Spleen (tissue), 11 donors: ENCODE measurements at regions not wholly inside any gene's neighbourhood (a gene's known extent, or its start where the extent isn't known, plus 50 kb on each side); places are given as distances from the start of the nearest gene placed in this dataset.
A peak's percentile ranks its signal among the peaks of the same experiment; 100 is the strongest.

Source experiments
- DNase-seq: peaks from one replicate; pipeline ENCODE4 v3.0.0-alpha.2; 2020
- H3K27ac ChIP-seq, 8 donors: fragments of 200-600 bp; sonication (generic) in 7 of 8; 1 replicate in 4 of 8; 2 replicates in 4 of 8; pipeline versions ENCODE4 v1.5.0 to v1.8.0; 2016 to 2021; ENCODE audit warnings: inconsistent platforms in 4 of 8, mild to moderate bottlenecking in 4 of 8, moderate library complexity in 1 of 8
- H3K27me3 ChIP-seq, 7 donors: fragments of 200-600 bp; sonication (generic) in 6 of 7; replicated peaks in 1 of 7; 1 replicate in 4 of 7; 2 replicates in 3 of 7; pipeline versions ENCODE4 v1.5.0 to v1.8.0; 2016 to 2021; ENCODE audit warnings: inconsistent platforms in 3 of 7, mild to moderate bottlenecking in 1 of 7
- H3K36me3 ChIP-seq, 6 donors: fragments of 200-600 bp; sonication (generic) in 5 of 6; 1 replicate in 4 of 6; 2 replicates in 2 of 6; pipeline versions ENCODE4 v1.5.0 to v1.8.0; 2016 to 2021; ENCODE audit warnings: inconsistent platforms in 2 of 6
- H3K4me1 ChIP-seq, 6 donors: fragments of 200-600 bp; sonication (generic) in 5 of 6; 1 replicate in 3 of 6; 2 replicates in 3 of 6; pipeline versions ENCODE4 v1.5.0 to v1.8.0; 2016 to 2021; ENCODE audit warnings: inconsistent platforms in 3 of 6
- H3K4me3 ChIP-seq, 8 donors: fragments of 200-600 bp; sonication (generic) in 7 of 8; 1 replicate in 4 of 8; 2 replicates in 4 of 8; pipeline versions ENCODE4 v1.5.0 to v1.8.0; 2016 to 2021; ENCODE audit warnings: inconsistent platforms in 4 of 8, mild to moderate bottlenecking in 4 of 8, moderate library complexity in 2 of 8
- H3K9me3 ChIP-seq, 8 donors: fragments of 200-600 bp; sonication (generic) in 7 of 8; 1 replicate in 4 of 8; 2 replicates in 4 of 8; pipeline versions ENCODE4 v1.5.0 to v1.8.0; 2016 to 2021; ENCODE audit warnings: inconsistent platforms in 4 of 8
- POLR2A ChIP-seq, 3 donors: fragments of 450-650 bp; IDR thresholded peaks; one replicate each; pipeline ENCODE4 v1.5.1; 2017; ENCODE audit warnings: antibody characterized with exemption in 3 of 3, mild to moderate bottlenecking in 1 of 3
- POLR2AphosphoS5 ChIP-seq, 3 donors: sonication (generic); formaldehyde crosslinking; IDR thresholded peaks; one replicate each; pipeline ENCODE4 v1.5.1; 2017; ENCODE audit warnings: antibody characterized with exemption in 3 of 3
- WGBS, 5 donors: extraction: QIAGEN DNeasy Blood & Tissue Kit in 3 of 5; methylation state at CpG; one replicate each; pipeline versions ENCODE4 v1.1.5 to v1.1.7; 2013 to 2018; 5-methylcytosine and 5-hydroxymethylcytosine counted together
- intact Hi-C: fragments of 100-400 bp; cut with DNase I; formaldehyde crosslinking; loops from one replicate; pipeline ENCODE4 v1.15.0; 2023; ENCODE audit warnings: low total_unique reads
- TF ChIP-seq, protein P1 (sequence below), 11 experiments: fragments of 200-600 bp in 7 of 11; fragments of 450-650 bp in 4 of 11; sonication (generic) in 4 of 11; IDR thresholded peaks in 8 of 11; conservative IDR thresholded peaks in 3 of 11; 1 replicate in 7 of 11; 2 replicates in 4 of 11; pipeline versions ENCODE4 v1.4.0 to v1.8.0; 2016 to 2021; ENCODE audit warnings: antibody characterized with exemption in 11 of 11, inconsistent platforms in 4 of 11, mild to moderate bottlenecking in 1 of 11
- donor health status: healthy with polysubstance abuse.
- donor health status: DM: no; HTN: no; CAD: no; lungs with moderate emphysema.
- donor health status: DM: no; HTN: no; CAD: no.
- donor health status: Bipolar disorder and iron deficiency.
- donor health status: healthy.
- donor health status: DM: no; HTN: no; CAD: no.
- donor health status: DM: yes; HTN: yes; CAD: no.

DNA sequence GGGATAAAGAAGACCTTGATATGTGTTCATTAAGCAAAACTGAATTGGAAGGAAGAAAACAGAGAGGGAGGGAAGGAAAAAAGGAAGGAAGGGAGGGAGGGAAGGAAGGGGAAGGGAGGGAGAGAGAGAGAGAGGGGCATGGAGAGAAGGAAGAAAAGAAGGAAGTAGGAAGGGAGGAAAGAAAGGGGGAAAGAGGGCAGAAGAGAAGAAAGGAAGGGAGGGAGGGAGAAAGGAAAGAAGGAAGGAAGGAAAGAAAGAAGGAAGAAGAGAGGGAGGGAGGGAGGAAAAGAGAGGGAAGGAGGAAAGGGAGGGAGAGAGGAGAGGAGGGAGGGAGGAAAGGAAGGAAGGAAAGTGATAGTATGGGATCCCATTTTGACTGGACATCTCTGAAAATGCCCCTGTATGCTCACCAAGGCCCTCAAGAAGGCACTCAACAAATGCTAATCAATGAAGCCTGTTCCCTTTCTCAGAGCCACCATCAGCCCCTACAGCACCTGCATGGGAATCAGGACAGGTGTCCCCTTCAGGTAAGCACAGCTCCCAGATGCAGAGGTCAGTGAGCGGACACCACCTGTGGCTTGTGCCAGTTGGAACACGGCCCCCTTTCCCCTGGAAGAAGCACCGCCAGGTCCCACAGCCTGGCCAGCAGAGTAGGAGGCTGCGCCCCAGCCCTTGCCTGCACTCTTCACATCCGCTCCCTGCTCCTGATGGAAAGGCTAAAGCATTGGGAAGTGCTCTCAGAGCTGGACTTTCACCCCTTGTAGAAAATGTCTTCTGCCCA lies 161.4 kb upstream of the DIO3 start:
- WGBS, 5 donors = 82 to 99% (median 94%) methylated on average over 5 of the region's 5 CpGs
- Histone ChIP-seq H3K4me3 (no peak overlapping the region), H3K9me3 (no peaks in the 10 kb centered on the region), H3K27me3 (peaks cover 0 to 52% (median 3%) of the 10 kb centered on the region in 7 donors), H3K27ac (no peak overlapping the region), H3K4me1 (peaks cover 0 to 16% (median 3%) of the 10 kb centered on the region in 6 donors), H3K36me3 (no peaks in the 10 kb centered on the region)
- intact Hi-C loops = no loop called here
- no peak for DNase-seq
- TF ChIP-seq, protein P1, sequence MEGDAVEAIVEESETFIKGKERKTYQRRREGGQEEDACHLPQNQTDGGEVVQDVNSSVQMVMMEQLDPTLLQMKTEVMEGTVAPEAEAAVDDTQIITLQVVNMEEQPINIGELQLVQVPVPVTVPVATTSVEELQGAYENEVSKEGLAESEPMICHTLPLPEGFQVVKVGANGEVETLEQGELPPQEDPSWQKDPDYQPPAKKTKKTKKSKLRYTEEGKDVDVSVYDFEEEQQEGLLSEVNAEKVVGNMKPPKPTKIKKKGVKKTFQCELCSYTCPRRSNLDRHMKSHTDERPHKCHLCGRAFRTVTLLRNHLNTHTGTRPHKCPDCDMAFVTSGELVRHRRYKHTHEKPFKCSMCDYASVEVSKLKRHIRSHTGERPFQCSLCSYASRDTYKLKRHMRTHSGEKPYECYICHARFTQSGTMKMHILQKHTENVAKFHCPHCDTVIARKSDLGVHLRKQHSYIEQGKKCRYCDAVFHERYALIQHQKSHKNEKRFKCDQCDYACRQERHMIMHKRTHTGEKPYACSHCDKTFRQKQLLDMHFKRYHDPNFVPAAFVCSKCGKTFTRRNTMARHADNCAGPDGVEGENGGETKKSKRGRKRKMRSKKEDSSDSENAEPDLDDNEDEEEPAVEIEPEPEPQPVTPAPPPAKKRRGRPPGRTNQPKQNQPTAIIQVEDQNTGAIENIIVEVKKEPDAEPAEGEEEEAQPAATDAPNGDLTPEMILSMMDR (IDR thresholded peaks at IDR 0.05 in 8 of 11, conservative IDR thresholded peaks at IDR 0.05 in 3 of 11) = peak in 1 of 11 experiments; percentile 5
- TF ChIP-seq POLR2AphosphoS5 (IDR thresholded peaks at IDR 0.05) = no peak

DNA sequence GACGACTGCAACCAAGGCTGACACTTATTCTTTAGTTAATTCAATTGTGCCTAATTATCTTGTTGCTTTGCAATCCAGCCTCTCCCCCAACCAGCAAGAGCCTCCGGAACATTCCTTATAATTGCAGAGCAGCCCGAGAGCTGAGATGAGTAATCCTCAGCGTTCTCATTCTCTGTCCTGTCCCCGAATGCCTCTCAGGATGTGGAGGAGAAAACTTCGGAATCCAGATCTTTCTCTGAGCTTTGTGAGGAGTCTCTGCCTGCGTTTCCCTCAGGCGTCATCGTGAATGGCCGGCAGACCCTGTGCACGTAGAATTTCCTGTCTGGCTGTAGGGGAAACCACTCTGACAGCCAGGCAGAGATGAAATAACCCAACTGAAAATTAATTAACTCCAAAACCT lies 160.5 kb upstream of the DIO3 start:
- H3K27ac ChIP-seq = peak overlapping the region in 1 of 8 donors; percentile 5
- WGBS, 5 donors = 3 to 6% (median 3%) methylated on average over 11 of the region's 11 CpGs
- no peak for TF ChIP-seq POLR2A (IDR thresholded peaks at IDR 0.05)
- no peak for TF ChIP-seq POLR2AphosphoS5 (IDR thresholded peaks at IDR 0.05)
- TF ChIP-seq, protein P1 (IDR thresholded peaks at IDR 0.05 in 8 of 11, conservative IDR thresholded peaks at IDR 0.05 in 3 of 11) = no peak
- no peaks in the 10 kb centered on the region for H3K9me3 ChIP-seq
- no peak overlapping the region for H3K4me3 ChIP-seq
- no peaks in the 10 kb centered on the region for H3K36me3 ChIP-seq
- DNase-seq = no peak
- peaks cover 0 to 16% (median 3%) of the 10 kb centered on the region in 6 donors for H3K4me1 ChIP-seq
- intact Hi-C loops = no loop called here
- H3K27me3 ChIP-seq = peaks cover 0 to 47% (median 3%) of the 10 kb centered on the region in 7 donors

DNA sequence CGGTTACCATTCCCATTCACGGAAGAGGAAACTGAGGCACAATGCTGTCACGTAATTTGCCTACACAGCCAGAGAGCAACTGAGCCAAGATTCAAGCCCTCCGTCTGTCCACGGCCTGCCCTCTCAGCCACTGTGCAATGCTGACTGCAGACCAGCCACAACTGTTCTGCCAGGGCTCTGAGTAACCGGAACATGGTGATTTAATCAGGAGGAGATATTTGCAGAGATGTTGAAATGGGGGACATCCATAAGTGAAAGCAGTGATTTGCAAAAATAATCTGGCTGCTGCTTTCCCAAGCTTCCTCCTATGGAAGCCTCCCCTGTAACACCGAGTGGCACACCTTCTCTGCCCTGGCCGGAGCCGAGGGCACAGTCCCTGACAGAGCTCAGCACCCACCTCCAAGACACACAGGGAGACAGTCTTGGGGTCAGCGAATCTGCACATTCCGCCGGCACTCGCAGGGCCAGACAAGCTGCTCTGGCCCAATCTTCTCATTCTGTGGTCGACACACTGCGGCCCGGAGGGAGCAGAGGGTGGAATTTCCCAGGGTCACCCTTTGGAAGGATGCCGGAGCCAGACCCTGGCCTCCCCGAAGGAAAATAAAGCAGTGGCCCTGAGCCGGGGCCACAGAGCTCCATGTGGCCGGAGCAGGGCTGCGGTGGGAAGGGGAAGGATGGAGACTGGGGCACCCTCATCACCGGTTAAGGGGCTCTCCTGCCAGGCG lies 158.2 kb upstream of the DIO3 start:
- H3K9me3 ChIP-seq = no peaks in the 10 kb centered on the region
- H3K27me3 ChIP-seq = peaks cover 0 to 59% (median 3%) of the 10 kb centered on the region in 7 donors
- 88 to 94% (median 93%) methylated on average over 21 to 23 of the region's 23 CpGs for WGBS, 5 donors
- no peak overlapping the region for H3K27ac ChIP-seq
- TF ChIP-seq POLR2A (IDR thresholded peaks at IDR 0.05) (no peak), POLR2AphosphoS5 (IDR thresholded peaks at IDR 0.05) (no peak)
- TF ChIP-seq, protein P1 (IDR thresholded peaks at IDR 0.05 in 8 of 11, conservative IDR thresholded peaks at IDR 0.05 in 3 of 11) = no peak
- no peak overlapping the region for H3K4me3 ChIP-seq
- DNase-seq = no peak
- intact Hi-C loops = no loop called here
- H3K36me3 ChIP-seq = no peaks in the 10 kb centered on the region
- H3K4me1 ChIP-seq = peaks cover 0 to 16% (median 3%) of the 10 kb centered on the region in 6 donors
